A673 (cell line): ENCODE measurements at regions not wholly inside any gene's neighbourhood (a gene's known extent, or its start where the extent isn't known, plus 50 kb on each side); places are given as distances from the start of the nearest gene placed in this dataset.

ENCODE experiments used
- EZH2 ChIP-seq: fragments of 200-600 bp; sonication (generic); IDR thresholded peaks from 2 replicates; pipeline ENCODE4 v1.6.1; 2017; ENCODE audit warnings: borderline replicate concordance, low read depth, mild to moderate bottlenecking, mixed read lengths, antibody characterized with exemption, low read length; ENCODE audit not compliant: poor library complexity, severe bottlenecking
- TF ChIP-seq, protein P1 (sequence below): fragments of 300-800, 200-600 bp; sonication (generic); conservative IDR thresholded peaks from 2 replicates; pipeline ENCODE4 v1.5.1; 2017; ENCODE audit warnings: low read depth, mild to moderate bottlenecking, antibody characterized with exemption, low read length, moderate library complexity, mixed read lengths

DNA sequence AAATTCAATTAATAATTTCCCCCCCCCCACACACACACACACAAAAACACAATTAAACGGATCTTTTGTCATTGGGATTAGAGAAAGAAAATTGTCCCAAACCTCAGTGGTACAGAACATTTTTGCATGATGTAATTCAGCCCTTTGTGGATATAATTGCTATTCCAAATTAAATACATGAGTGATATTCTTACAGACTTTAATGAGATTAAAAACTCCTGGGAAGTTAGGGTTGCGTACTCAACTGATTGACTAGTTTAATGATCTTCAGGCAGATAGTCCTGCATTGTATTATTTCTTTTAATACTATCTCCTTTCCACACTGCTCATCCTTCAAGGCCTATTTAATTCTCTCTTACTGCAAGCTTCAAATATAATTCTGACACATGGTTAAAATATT lies 711.8 kb upstream of the LRFN5 start:
- TF ChIP-seq, protein P1, sequence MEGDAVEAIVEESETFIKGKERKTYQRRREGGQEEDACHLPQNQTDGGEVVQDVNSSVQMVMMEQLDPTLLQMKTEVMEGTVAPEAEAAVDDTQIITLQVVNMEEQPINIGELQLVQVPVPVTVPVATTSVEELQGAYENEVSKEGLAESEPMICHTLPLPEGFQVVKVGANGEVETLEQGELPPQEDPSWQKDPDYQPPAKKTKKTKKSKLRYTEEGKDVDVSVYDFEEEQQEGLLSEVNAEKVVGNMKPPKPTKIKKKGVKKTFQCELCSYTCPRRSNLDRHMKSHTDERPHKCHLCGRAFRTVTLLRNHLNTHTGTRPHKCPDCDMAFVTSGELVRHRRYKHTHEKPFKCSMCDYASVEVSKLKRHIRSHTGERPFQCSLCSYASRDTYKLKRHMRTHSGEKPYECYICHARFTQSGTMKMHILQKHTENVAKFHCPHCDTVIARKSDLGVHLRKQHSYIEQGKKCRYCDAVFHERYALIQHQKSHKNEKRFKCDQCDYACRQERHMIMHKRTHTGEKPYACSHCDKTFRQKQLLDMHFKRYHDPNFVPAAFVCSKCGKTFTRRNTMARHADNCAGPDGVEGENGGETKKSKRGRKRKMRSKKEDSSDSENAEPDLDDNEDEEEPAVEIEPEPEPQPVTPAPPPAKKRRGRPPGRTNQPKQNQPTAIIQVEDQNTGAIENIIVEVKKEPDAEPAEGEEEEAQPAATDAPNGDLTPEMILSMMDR, result no peak
- no peak for TF ChIP-seq EZH2
